ENCODE measurements at regions not wholly inside any gene's neighbourhood (a gene's known extent, or its start where the extent isn't known, plus 50 kb on each side); places are given as distances from the start of the nearest gene placed in this dataset.

- H3K4me3 ChIP-seq (ENCODE audit: low read depth, low read length) = no peak overlapping the region
- no peak for DNase-seq (ENCODE audit: low read depth)
- TF ChIP-seq MYC (IDR thresholded peaks at IDR 0.05; ENCODE audit: low read depth, low read length) (no peak), POLR2A (IDR thresholded peaks at IDR 0.05; ENCODE audit: extremely low read depth, insufficient read length) (no peak), MAX (IDR thresholded peaks at IDR 0.05; ENCODE audit: low read depth, low read length) (no peak)
- TF ChIP-seq, protein P1, sequence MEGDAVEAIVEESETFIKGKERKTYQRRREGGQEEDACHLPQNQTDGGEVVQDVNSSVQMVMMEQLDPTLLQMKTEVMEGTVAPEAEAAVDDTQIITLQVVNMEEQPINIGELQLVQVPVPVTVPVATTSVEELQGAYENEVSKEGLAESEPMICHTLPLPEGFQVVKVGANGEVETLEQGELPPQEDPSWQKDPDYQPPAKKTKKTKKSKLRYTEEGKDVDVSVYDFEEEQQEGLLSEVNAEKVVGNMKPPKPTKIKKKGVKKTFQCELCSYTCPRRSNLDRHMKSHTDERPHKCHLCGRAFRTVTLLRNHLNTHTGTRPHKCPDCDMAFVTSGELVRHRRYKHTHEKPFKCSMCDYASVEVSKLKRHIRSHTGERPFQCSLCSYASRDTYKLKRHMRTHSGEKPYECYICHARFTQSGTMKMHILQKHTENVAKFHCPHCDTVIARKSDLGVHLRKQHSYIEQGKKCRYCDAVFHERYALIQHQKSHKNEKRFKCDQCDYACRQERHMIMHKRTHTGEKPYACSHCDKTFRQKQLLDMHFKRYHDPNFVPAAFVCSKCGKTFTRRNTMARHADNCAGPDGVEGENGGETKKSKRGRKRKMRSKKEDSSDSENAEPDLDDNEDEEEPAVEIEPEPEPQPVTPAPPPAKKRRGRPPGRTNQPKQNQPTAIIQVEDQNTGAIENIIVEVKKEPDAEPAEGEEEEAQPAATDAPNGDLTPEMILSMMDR (IDR thresholded peaks at IDR 0.05; ENCODE audit: low read depth, low read length) = no peak
Measured at GRCh38 chr18:45198526-45198925, 416.8 kb upstream of the SLC14A2 start.

- H3K4me3 ChIP-seq (ENCODE audit: low read depth, low read length) = no peak overlapping the region
- no peak for TF ChIP-seq POLR2A (IDR thresholded peaks at IDR 0.05; ENCODE audit: extremely low read depth, insufficient read length)
- no peak for TF ChIP-seq MAX (IDR thresholded peaks at IDR 0.05; ENCODE audit: low read depth, low read length)
- TF ChIP-seq MYC (IDR thresholded peaks at IDR 0.05; ENCODE audit: low read depth, low read length) = no peak
- no peak for DNase-seq (ENCODE audit: low read depth)
Measured at GRCh38 chr18:45201029-45201428, 414.2 kb upstream of the SLC14A2 start.

DNA sequence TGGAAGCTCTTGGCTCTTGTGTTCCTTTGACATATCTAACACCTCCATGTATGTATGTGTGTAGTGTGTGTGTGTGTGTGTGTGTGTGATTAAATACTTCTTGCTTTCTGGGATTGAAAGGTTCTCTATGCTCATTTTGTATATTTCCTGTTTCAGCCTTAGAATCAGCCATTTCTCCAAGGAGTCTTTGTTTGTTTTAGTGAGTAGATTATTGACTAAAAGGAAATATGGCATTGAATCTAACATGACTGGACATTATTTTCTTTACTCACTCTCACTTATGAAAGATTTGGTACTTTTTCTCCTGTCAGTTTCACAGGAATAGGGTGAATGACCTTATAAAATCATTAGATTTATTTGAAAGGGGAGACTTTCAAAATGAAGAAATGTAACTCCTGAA is 413.8 kb upstream of the SLC14A2 start:
- TF ChIP-seq, protein P1 (IDR thresholded peaks at IDR 0.05; ENCODE audit: low read depth, low read length) = no peak
- TF ChIP-seq MAX (IDR thresholded peaks at IDR 0.05; ENCODE audit: low read depth, low read length) (no peak), POLR2A (IDR thresholded peaks at IDR 0.05; ENCODE audit: extremely low read depth, insufficient read length) (no peak), MYC (IDR thresholded peaks at IDR 0.05; ENCODE audit: low read depth, low read length) (no peak)
- H3K4me3 ChIP-seq (ENCODE audit: low read depth, low read length) = no peak overlapping the region
- no peak for DNase-seq (ENCODE audit: low read depth)

GRCh38 chr18:45202061-45202460 is 413.2 kb upstream of the SLC14A2 start:
- TF ChIP-seq MYC (IDR thresholded peaks at IDR 0.05; ENCODE audit: low read depth, low read length) (no peak), MAX (IDR thresholded peaks at IDR 0.05; ENCODE audit: low read depth, low read length) (no peak), POLR2A (IDR thresholded peaks at IDR 0.05; ENCODE audit: extremely low read depth, insufficient read length) (no peak)
- TF ChIP-seq, protein P1 (IDR thresholded peaks at IDR 0.05; ENCODE audit: low read depth, low read length) = no peak
- no peak for DNase-seq (ENCODE audit: low read depth)
- H3K4me3 ChIP-seq (ENCODE audit: low read depth, low read length) = no peak overlapping the region

DNA sequence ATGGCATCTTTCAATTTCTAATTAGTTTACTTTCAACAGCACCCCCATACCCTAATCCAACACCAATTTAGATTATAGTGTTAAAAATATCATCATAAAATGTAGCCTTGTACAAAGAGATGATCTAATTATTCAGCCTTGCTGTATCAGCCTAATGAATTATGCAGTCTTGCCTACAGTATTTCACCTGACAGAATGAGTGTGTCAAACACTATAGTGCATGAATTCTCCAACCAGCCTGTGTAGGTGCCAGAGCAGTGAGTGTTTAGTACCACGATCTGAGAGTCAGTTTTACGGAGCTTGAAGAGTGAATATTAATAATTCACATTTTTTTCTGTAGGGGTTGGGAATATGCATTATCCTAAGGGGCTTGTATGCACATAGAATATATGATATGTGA is 411.6 kb upstream of the SLC14A2 start:
- no peak for DNase-seq (ENCODE audit: low read depth)
- no peak for TF ChIP-seq MAX (IDR thresholded peaks at IDR 0.05; ENCODE audit: low read depth, low read length)
- TF ChIP-seq POLR2A (IDR thresholded peaks at IDR 0.05; ENCODE audit: extremely low read depth, insufficient read length) = no peak
- TF ChIP-seq MYC (IDR thresholded peaks at IDR 0.05; ENCODE audit: low read depth, low read length) = no peak
- TF ChIP-seq, protein P1 (IDR thresholded peaks at IDR 0.05; ENCODE audit: low read depth, low read length) = no peak
- H3K4me3 ChIP-seq (ENCODE audit: low read depth, low read length) = no peak overlapping the region

DNA sequence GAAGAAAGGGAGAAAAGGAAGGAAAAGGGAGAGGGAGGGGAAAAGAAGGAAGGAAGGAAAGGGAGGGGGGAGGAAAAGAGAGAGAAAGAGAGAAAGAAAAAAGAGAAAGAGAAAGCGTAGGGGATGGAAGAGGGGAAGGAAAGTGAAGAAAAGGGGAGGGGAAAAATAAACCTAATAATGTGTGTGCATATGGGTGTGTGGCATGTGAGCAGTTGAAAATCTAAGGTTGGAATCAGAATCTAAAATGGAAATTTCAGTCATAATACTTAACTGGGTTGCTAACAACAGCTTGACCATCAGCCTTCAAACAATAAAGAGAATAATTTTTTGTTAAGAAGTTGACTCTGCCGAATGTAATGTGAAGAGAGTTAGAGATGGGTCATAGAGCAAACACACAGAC is 407.9 kb upstream of the SLC14A2 start:
- DNase-seq (ENCODE audit: low read depth) = no peak
- no peak overlapping the region for H3K4me3 ChIP-seq (ENCODE audit: low read depth, low read length)
- no peak for TF ChIP-seq MAX (IDR thresholded peaks at IDR 0.05; ENCODE audit: low read depth, low read length)
- no peak for TF ChIP-seq MYC (IDR thresholded peaks at IDR 0.05; ENCODE audit: low read depth, low read length)
- TF ChIP-seq, protein P1 (IDR thresholded peaks at IDR 0.05; ENCODE audit: low read depth, low read length) = no peak
- no peak for TF ChIP-seq POLR2A (IDR thresholded peaks at IDR 0.05; ENCODE audit: extremely low read depth, insufficient read length)
